Cardiac fibroblast (primary cell): ENCODE measurements at regions not wholly inside any gene's neighbourhood (a gene's known extent, or its start where the extent isn't known, plus 50 kb on each side); places are given as distances from the start of the nearest gene placed in this dataset.
"Not testable (repeated sequence)": the region's sequence is repeated elsewhere in the genome, so short reads cannot be mapped to it uniquely, and the experiment has no call there.

ENCODE experiments used
- DNase-seq, 2 donors: peaks; one replicate each; pipeline versions ENCODE4 v3.0.0 to v3.0.0-alpha.2; 2010; ENCODE audit warnings: low read depth in 2 of 2
- H3K4me3 ChIP-seq, 2 donors: replicated peaks in 1 of 2; 1 replicate in 1 of 2; 2 replicates in 1 of 2; pipeline ENCODE4 v1.5.1; 2011; ENCODE audit warnings: low read depth in 2 of 2, low read length in 2 of 2, mild to moderate bottlenecking in 2 of 2, moderate library complexity in 1 of 2
- TF ChIP-seq, protein P1 (sequence below): IDR thresholded peaks from one replicate; pipeline ENCODE4 v1.5.1; 2011; ENCODE audit warnings: low read depth, mild to moderate bottlenecking, low read length, inconsistent platforms

DNA sequence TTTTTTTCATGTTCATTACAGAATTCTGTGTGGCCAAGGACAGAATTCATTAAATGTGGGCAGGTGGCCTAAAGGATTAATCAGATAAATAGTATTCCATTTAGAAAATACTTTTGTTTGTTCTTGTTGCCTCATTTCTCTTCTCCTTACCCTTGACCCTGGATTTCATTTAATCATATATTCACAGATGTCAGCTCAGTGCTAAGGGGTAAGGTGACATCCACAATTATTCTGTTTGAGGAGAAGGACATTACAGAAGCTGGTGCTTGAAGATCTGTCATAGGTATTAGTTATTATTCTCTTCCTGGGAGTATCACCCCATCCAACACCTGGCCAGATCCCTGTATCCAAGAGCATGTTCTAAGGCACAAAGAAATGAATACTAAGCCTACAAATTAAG lies 961.1 kb downstream of the XPNPEP1 start:
- no peak for DNase-seq
- TF ChIP-seq, protein P1, sequence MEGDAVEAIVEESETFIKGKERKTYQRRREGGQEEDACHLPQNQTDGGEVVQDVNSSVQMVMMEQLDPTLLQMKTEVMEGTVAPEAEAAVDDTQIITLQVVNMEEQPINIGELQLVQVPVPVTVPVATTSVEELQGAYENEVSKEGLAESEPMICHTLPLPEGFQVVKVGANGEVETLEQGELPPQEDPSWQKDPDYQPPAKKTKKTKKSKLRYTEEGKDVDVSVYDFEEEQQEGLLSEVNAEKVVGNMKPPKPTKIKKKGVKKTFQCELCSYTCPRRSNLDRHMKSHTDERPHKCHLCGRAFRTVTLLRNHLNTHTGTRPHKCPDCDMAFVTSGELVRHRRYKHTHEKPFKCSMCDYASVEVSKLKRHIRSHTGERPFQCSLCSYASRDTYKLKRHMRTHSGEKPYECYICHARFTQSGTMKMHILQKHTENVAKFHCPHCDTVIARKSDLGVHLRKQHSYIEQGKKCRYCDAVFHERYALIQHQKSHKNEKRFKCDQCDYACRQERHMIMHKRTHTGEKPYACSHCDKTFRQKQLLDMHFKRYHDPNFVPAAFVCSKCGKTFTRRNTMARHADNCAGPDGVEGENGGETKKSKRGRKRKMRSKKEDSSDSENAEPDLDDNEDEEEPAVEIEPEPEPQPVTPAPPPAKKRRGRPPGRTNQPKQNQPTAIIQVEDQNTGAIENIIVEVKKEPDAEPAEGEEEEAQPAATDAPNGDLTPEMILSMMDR: no peak
- no peak overlapping the region for H3K4me3 ChIP-seq

DNA sequence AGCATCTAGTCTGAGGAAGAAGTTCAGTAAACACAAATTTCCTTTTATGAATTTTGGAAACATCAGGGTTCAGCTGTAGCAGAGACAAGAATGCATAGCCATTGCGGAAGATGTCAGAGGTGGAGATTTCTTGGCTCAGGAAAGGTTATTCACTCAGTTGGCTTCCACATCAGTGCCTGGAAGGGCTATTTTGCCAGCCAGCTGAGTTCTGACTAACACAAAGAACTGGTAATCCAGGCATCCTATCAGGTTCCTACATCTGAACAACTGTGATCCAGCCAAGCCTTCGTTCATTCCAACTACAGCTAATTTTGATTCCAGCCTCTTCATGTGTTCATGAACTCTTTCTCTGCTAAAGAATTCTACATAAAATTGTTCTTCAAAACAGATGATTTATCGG lies 965.6 kb downstream of the XPNPEP1 start:
- no peak overlapping the region for H3K4me3 ChIP-seq
- DNase-seq: peak in 1 of 2 donors; percentile 18
- TF ChIP-seq, protein P1: no peak

DNA sequence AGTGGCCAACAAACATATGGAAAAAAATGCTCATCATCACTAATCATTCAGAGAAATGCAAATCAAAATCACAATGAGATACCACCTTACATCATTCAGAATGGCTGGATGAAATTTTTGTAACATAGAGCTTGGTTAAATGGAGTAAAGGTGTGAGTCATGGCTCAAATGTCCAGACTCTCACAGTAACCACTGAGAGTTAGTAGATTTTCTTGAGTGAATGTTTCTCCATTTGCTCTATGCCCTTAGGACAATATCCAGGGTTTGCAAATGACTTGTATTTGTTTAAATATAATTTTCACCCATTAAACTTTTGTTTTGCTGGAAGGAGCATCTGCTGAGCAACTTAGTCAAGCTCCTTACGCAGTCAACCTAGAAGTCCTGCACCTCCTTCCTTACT lies 967.2 kb downstream of the XPNPEP1 start:
- H3K4me3 ChIP-seq: no peak overlapping the region
- TF ChIP-seq, protein P1: no peak
- DNase-seq: no peak

DNA sequence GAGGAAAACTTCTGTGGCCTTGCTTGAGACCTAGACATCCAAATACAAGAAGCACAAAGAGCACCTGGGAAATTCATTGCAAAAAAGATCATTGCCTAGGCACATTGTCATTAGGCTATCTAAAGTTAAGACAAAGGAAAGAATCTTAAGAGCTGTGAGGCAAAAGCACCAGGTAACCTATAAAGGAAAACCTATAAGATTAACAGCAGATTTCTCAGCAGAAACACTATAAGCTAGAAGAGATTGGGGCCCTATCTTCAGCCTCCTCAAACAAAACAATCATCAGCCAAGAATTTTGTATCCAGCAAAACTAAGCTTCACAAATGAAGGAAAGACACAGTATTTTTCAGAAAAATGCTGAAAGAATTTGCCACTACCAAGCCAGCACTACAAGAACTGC lies 1003.3 kb downstream of the XPNPEP1 start:
- H3K4me3 ChIP-seq, DNase-seq: not testable (repeated sequence)

DNA sequence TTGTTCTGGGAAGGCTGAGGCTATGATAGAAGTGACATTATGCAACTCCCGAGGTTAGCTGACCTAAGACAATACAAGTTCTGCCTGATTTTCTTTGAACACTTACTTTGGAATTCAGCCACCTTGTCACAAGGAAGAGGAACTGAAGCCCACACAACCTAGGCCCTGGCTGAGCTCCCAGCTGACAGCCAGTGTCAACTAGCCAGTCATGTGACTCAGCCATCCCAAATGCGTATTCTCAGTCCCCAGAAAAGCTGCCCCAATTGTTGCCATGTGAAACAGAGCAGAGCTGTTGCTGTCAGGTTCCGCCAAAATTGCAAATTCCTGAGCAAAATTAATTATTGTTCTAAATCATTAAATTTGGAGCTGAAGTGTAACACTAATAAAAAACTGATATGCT lies 1010.0 kb downstream of the XPNPEP1 start:
- H3K4me3 ChIP-seq: no peak overlapping the region
- DNase-seq: no peak
- TF ChIP-seq, protein P1: no peak

DNA sequence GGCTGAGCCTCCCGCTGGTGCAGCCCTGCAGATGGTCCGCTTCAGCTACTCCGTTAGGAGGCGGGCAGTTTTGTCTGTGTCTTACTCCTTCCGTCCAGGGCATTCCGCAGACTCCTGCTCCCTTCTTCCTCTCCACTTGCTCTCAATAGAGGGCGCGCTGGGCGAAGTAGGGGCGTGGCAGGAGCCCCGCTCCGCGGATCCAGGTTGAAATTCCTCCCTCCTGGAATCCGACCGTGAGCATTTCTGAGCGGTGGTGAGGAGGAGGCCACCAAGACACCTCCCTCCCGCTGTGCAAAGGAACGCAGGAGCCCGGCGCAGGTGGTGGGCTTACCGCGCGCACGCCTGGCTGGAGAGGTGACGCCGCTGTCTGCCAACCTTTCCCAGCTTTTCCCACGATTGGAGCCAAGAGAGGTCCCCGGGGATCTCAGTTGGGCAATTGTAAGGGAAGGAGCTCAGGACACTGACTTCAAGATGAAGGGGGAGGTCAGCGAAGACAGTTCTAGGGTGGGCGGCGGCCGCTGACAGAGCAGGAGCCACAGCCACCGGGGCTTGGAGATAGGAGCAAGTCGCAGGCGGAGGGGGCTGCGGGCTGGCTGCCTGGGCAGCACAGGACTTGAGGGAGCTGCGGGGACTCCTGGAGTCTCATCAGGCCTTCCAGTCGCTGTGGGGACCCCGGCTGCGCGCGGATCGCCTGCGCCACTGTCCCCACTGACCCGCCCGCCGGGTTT lies 1011.3 kb downstream of the XPNPEP1 start:
- peak; percentile 37 to 44 for DNase-seq

DNA sequence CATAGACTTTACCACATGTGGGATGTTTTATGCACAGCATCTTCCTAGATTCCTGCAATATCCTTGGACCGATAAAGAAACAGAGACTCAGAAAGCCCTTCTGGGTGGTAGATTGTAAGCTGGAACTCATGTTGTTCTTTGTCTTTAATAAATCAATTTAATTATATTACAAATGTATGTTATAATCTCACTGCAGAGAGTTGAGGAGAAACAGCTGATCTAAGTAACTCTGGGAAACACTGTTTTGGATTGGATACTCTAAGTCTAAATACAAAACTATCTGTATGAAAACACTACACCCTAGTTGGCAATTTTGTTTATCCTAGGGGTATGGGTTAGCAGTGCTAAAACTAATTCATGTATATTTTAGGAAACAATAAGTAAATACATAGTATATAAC lies 1015.2 kb downstream of the XPNPEP1 start:
- TF ChIP-seq, protein P1: no peak
- DNase-seq: no peak
- no peak overlapping the region for H3K4me3 ChIP-seq

More for the DNA sequence above, 1011.3 kb downstream of the XPNPEP1 start:
- TF ChIP-seq, protein P1: peak; percentile 49
- H3K4me3 ChIP-seq: peak overlapping the region; percentile 37 to 40
